Activated CD4-positive, alpha-beta T cell treated with anti-CD3 and anti-CD28 coated beads, Interleukin-2, amount 10 ng/mL, durations not matched to agents 24 days and 14 days (primary cell): ENCODE measurements at regions not wholly inside any gene's neighbourhood (a gene's known extent, or its start where the extent isn't known, plus 50 kb on each side); places are given as distances from the start of the nearest gene placed in this dataset.

Experiments
- DNase-seq: peaks from one replicate; pipeline ENCODE4 v3.0.0; 2022
- H3K27ac Mint-ChIP-seq: one replicate; pipeline ENCODE4 v1.8.0; 2022; ENCODE audit warnings: mild to moderate bottlenecking, mixed read lengths
- H3K27me3 Mint-ChIP-seq: one replicate; pipeline ENCODE4 v1.8.0; 2022; ENCODE audit warnings: mixed read lengths
- H3K36me3 Mint-ChIP-seq: one replicate; pipeline ENCODE4 v1.8.0; 2022; ENCODE audit warnings: low read depth, mild to moderate bottlenecking, mixed read lengths
- H3K4me1 Mint-ChIP-seq: one replicate; pipeline ENCODE4 v1.8.0; 2021; ENCODE audit warnings: mixed read lengths
- H3K4me3 Mint-ChIP-seq: one replicate; pipeline ENCODE4 v1.8.0; 2022; ENCODE audit warnings: mild to moderate bottlenecking, moderate library complexity, mixed read lengths
- H3K9me3 Mint-ChIP-seq: one replicate; pipeline ENCODE4 v1.8.0; 2021; ENCODE audit warnings: mixed read lengths
- intact Hi-C: fragments of 100-400 bp; cut with micrococcal nuclease; formaldehyde crosslinking; loops from one replicate; pipeline ENCODE4 v1.15.1; 2023

- Mint-ChIP-seq H3K36me3 (no peaks in the 10 kb centered on the region), H3K4me1 (no peaks in the 10 kb centered on the region), H3K27me3 (peaks cover 19% of the 10 kb centered on the region), H3K4me3 (no peak overlapping the region), H3K27ac (no peak overlapping the region), H3K9me3 (no peaks in the 10 kb centered on the region)
- no peak for DNase-seq
- intact Hi-C loops, result no loop called here
These were observed 77.6 kb downstream of the PCDH1 start for GRCh38 chr5:141800617-141801016.

GRCh38 chr5:141799507-141800167 is 78.6 kb downstream of the PCDH1 start:
- no peak for DNase-seq
- no peak overlapping the region for H3K27ac Mint-ChIP-seq
- no peaks in the 10 kb centered on the region for H3K4me1 Mint-ChIP-seq
- no peaks in the 10 kb centered on the region for H3K9me3 Mint-ChIP-seq
- H3K27me3 Mint-ChIP-seq, result peaks cover 11% of the 10 kb centered on the region
- intact Hi-C loops, result no loop called here
- H3K4me3 Mint-ChIP-seq, result no peak overlapping the region
- no peaks in the 10 kb centered on the region for H3K36me3 Mint-ChIP-seq

GRCh38 chr5:141797425-141797824 is 80.8 kb downstream of the PCDH1 start:
- peaks cover 4% of the 10 kb centered on the region for H3K27me3 Mint-ChIP-seq
- DNase-seq, result no peak
- H3K27ac Mint-ChIP-seq, result no peak overlapping the region
- no peaks in the 10 kb centered on the region for H3K36me3 Mint-ChIP-seq
- H3K4me1 Mint-ChIP-seq, result no peaks in the 10 kb centered on the region
- intact Hi-C loops, result no loop called here
- H3K9me3 Mint-ChIP-seq, result no peaks in the 10 kb centered on the region
- H3K4me3 Mint-ChIP-seq, result no peak overlapping the region

- no peak for DNase-seq
- Mint-ChIP-seq H3K27me3 (peaks cover 7% of the 10 kb centered on the region), H3K27ac (no peak overlapping the region), H3K36me3 (no peaks in the 10 kb centered on the region), H3K4me1 (no peaks in the 10 kb centered on the region), H3K9me3 (no peaks in the 10 kb centered on the region), H3K4me3 (no peak overlapping the region)
- intact Hi-C loops, result no loop called here
These were observed 82.8 kb downstream of the PCDH1 start for GRCh38 chr5:141795421-141795820.

GRCh38 chr5:141793881-141794280 is 84.3 kb downstream of the PCDH1 start:
- Mint-ChIP-seq H3K27me3 (peaks cover 11% of the 10 kb centered on the region), H3K9me3 (no peaks in the 10 kb centered on the region), H3K27ac (no peak overlapping the region), H3K4me1 (no peaks in the 10 kb centered on the region), H3K36me3 (no peaks in the 10 kb centered on the region), H3K4me3 (no peak overlapping the region)
- no peak for DNase-seq
- intact Hi-C loops, result no loop called here

GRCh38 chr5:141793403-141793802 is 84.8 kb downstream of the PCDH1 start:
- Mint-ChIP-seq H3K27me3 (peaks cover 13% of the 10 kb centered on the region), H3K4me1 (no peaks in the 10 kb centered on the region), H3K4me3 (no peak overlapping the region), H3K36me3 (no peaks in the 10 kb centered on the region), H3K27ac (no peak overlapping the region), H3K9me3 (no peaks in the 10 kb centered on the region)
- no peak for DNase-seq
- intact Hi-C loops, result no loop called here

- no peak overlapping the region for H3K27ac Mint-ChIP-seq
- H3K4me3 Mint-ChIP-seq, result no peak overlapping the region
- H3K9me3 Mint-ChIP-seq, result no peaks in the 10 kb centered on the region
- DNase-seq, result no peak
- intact Hi-C loops, result no loop called here
- no peaks in the 10 kb centered on the region for H3K36me3 Mint-ChIP-seq
- peaks cover 23% of the 10 kb centered on the region for H3K27me3 Mint-ChIP-seq
- H3K4me1 Mint-ChIP-seq, result no peaks in the 10 kb centered on the region
These were observed 87.6 kb downstream of the PCDH1 start for GRCh38 chr5:141790630-141791029.

- Mint-ChIP-seq H3K4me1 (no peaks in the 10 kb centered on the region), H3K4me3 (no peak overlapping the region), H3K9me3 (no peaks in the 10 kb centered on the region), H3K27me3 (peaks cover 23% of the 10 kb centered on the region), H3K36me3 (no peaks in the 10 kb centered on the region), H3K27ac (no peak overlapping the region)
- no peak for DNase-seq
- intact Hi-C loops, result no loop called here
These were observed 88.9 kb downstream of the PCDH1 start for GRCh38 chr5:141789330-141789729.

- Mint-ChIP-seq H3K9me3 (no peaks in the 10 kb centered on the region), H3K4me3 (no peak overlapping the region), H3K36me3 (no peaks in the 10 kb centered on the region), H3K27me3 (peaks cover 23% of the 10 kb centered on the region), H3K4me1 (no peaks in the 10 kb centered on the region), H3K27ac (no peak overlapping the region)
- DNase-seq, result no peak
- intact Hi-C loops, result no loop called here
These were observed 89.8 kb downstream of the PCDH1 start for GRCh38 chr5:141788296-141788970.

GRCh38 chr5:141787376-141787775 is 90.8 kb downstream of the PCDH1 start:
- H3K27me3 Mint-ChIP-seq, result peaks cover 19% of the 10 kb centered on the region
- no peaks in the 10 kb centered on the region for H3K4me1 Mint-ChIP-seq
- no peaks in the 10 kb centered on the region for H3K36me3 Mint-ChIP-seq
- H3K27ac Mint-ChIP-seq, result no peak overlapping the region
- no peak for DNase-seq
- no peaks in the 10 kb centered on the region for H3K9me3 Mint-ChIP-seq
- intact Hi-C loops, result no loop called here
- no peak overlapping the region for H3K4me3 Mint-ChIP-seq

- intact Hi-C loops, result no loop called here
- no peaks in the 10 kb centered on the region for H3K9me3 Mint-ChIP-seq
- H3K27ac Mint-ChIP-seq, result no peak overlapping the region
- H3K36me3 Mint-ChIP-seq, result no peaks in the 10 kb centered on the region
- no peaks in the 10 kb centered on the region for H3K4me1 Mint-ChIP-seq
- peaks cover 18% of the 10 kb centered on the region for H3K27me3 Mint-ChIP-seq
- DNase-seq, result no peak
- H3K4me3 Mint-ChIP-seq, result no peak overlapping the region
These were observed 91.5 kb downstream of the PCDH1 start for GRCh38 chr5:141786700-141787099.

GRCh38 chr5:141785711-141786110 is 92.5 kb downstream of the PCDH1 start:
- intact Hi-C loops, result no loop called here
- no peaks in the 10 kb centered on the region for H3K9me3 Mint-ChIP-seq
- H3K4me1 Mint-ChIP-seq, result no peaks in the 10 kb centered on the region
- no peak overlapping the region for H3K4me3 Mint-ChIP-seq
- no peak overlapping the region for H3K27ac Mint-ChIP-seq
- peaks cover 19% of the 10 kb centered on the region for H3K27me3 Mint-ChIP-seq
- no peak for DNase-seq
- H3K36me3 Mint-ChIP-seq, result no peaks in the 10 kb centered on the region

- Mint-ChIP-seq H3K4me1 (peaks cover under 1% of the 10 kb centered on the region), H3K36me3 (no peaks in the 10 kb centered on the region), H3K9me3 (no peaks in the 10 kb centered on the region), H3K27me3 (peaks cover 19% of the 10 kb centered on the region), H3K4me3 (no peak overlapping the region), H3K27ac (no peak overlapping the region)
- DNase-seq, result no peak
- intact Hi-C loops, result no loop called here
These were observed 93.1 kb downstream of the PCDH1 start for GRCh38 chr5:141785135-141785534.

- Mint-ChIP-seq H3K27ac (no peak overlapping the region), H3K27me3 (peaks cover 19% of the 10 kb centered on the region), H3K9me3 (no peaks in the 10 kb centered on the region), H3K4me1 (peaks cover 3% of the 10 kb centered on the region), H3K36me3 (no peaks in the 10 kb centered on the region), H3K4me3 (no peak overlapping the region)
- no peak for DNase-seq
- intact Hi-C loops, result no loop called here
These were observed 93.7 kb downstream of the PCDH1 start for GRCh38 chr5:141784529-141784928.

- H3K36me3 Mint-ChIP-seq, result no peaks in the 10 kb centered on the region
These were observed 94.3 kb downstream of the PCDH1 start for GRCh38 chr5:141783947-141784296.

More at GRCh38 chr5:141783947-141784296, 94.3 kb downstream of the PCDH1 start:
- intact Hi-C loops, result no loop called here
- peaks cover 15% of the 10 kb centered on the region for H3K27me3 Mint-ChIP-seq
- DNase-seq, result no peak
- no peaks in the 10 kb centered on the region for H3K9me3 Mint-ChIP-seq
- peaks cover 4% of the 10 kb centered on the region for H3K4me1 Mint-ChIP-seq
- no peak overlapping the region for H3K27ac Mint-ChIP-seq
- H3K4me3 Mint-ChIP-seq, result no peak overlapping the region
